CD14-positive monocyte (primary cell): ENCODE measurements at regions not wholly inside any gene's neighbourhood (a gene's known extent, or its start where the extent isn't known, plus 50 kb on each side); places are given as distances from the start of the nearest gene placed in this dataset.

Source experiments
- DNase-seq, 3 donors: peaks; one replicate each; pipeline ENCODE4 v3.0.0-alpha.2; 2011 to 2022
- H2AFZ ChIP-seq: 2 replicates; pipeline ENCODE4 v1.6.0; 2012; ENCODE audit warnings: mild to moderate bottlenecking, low read depth, low read length, inconsistent platforms; ENCODE audit not compliant: insufficient read depth, poor library complexity, severe bottlenecking
- H3K27ac ChIP-seq, 2 donors: 1 replicate in 1 of 2; 2 replicates in 1 of 2; pipeline ENCODE4 v1.5.1; 2012 to 2013; ENCODE audit warnings: low read length in 2 of 2, control low read depth in 1 of 2, inconsistent platforms in 1 of 2, low read depth in 1 of 2, mild to moderate bottlenecking in 1 of 2
- H3K27me3 ChIP-seq, 2 donors: one replicate each; pipeline versions ENCODE4 v1.6.0 to v1.6.1; 2011 to 2013; ENCODE audit warnings: low read length in 2 of 2; ENCODE audit not compliant: control insufficient read depth in 2 of 2, insufficient read depth in 2 of 2
- H3K36me3 ChIP-seq, 2 donors: replicated peaks in 1 of 2; 1 replicate in 1 of 2; 2 replicates in 1 of 2; pipeline versions ENCODE4 v1.5.1 to v1.6.1; 2012 to 2013; ENCODE audit warnings: low read length in 2 of 2, control low read depth in 1 of 2, inconsistent platforms in 1 of 2, mild to moderate bottlenecking in 1 of 2; ENCODE audit not compliant: insufficient read depth in 2 of 2, control insufficient read depth in 1 of 2
- H3K4me1 ChIP-seq, 2 donors: 1 replicate in 1 of 2; 2 replicates in 1 of 2; pipeline versions ENCODE4 v1.5.1 to v1.6.1; 2012 to 2013; ENCODE audit warnings: low read length in 2 of 2, control low read depth in 1 of 2, inconsistent platforms in 1 of 2, mild to moderate bottlenecking in 1 of 2, moderate library complexity in 1 of 2; ENCODE audit not compliant: insufficient read depth in 2 of 2, control insufficient read depth in 1 of 2
- H3K4me2 ChIP-seq: replicated peaks from 2 replicates; pipeline ENCODE3; 2012; ENCODE audit warnings: low read length, moderate library complexity, mild to moderate bottlenecking; ENCODE audit not compliant: poor library complexity, severe bottlenecking; ENCODE audit errors: extremely low read depth
- H3K4me3 ChIP-seq, 3 experiments: fragments of 200-600 bp in 1 of 3; sonication (generic) in 1 of 3; replicated peaks in 1 of 3; 1 replicate in 2 of 3; 2 replicates in 1 of 3; pipeline ENCODE4 v1.5.1; 2011 to 2013; ENCODE audit warnings: low read length in 3 of 3, mild to moderate bottlenecking in 3 of 3, control low read depth in 2 of 3, low read depth in 2 of 3, inconsistent platforms in 1 of 3, moderate library complexity in 1 of 3
- H3K79me2 ChIP-seq: 2 replicates; pipeline ENCODE4 v1.6.0; 2012; ENCODE audit warnings: mild to moderate bottlenecking, control low read depth, inconsistent platforms, low read length, moderate library complexity; ENCODE audit not compliant: insufficient read depth
- H3K9ac ChIP-seq: 2 replicates; pipeline ENCODE4 v1.6.0; 2017; ENCODE audit warnings: low read length, mild to moderate bottlenecking; ENCODE audit not compliant: insufficient read depth, poor library complexity, severe bottlenecking
- H3K9me3 ChIP-seq, 2 donors: replicated peaks in 1 of 2; 1 replicate in 1 of 2; 2 replicates in 1 of 2; pipeline versions ENCODE4 v1.5.1 to v1.6.1; 2012 to 2013; ENCODE audit warnings: low read length in 2 of 2, control low read depth in 1 of 2; ENCODE audit not compliant: control insufficient read depth in 1 of 2, insufficient read depth in 1 of 2
- H4K20me1 ChIP-seq: 2 replicates; pipeline ENCODE4 v1.6.0; 2012; ENCODE audit warnings: mild to moderate bottlenecking, low read length, control low read depth, moderate library complexity; ENCODE audit not compliant: insufficient read depth
- H3K27ac Mint-ChIP-seq, 7 donors: one replicate each; pipeline ENCODE4 v1.8.0; 2020; ENCODE audit warnings: mild to moderate bottlenecking in 7 of 7, mixed read lengths in 7 of 7, moderate library complexity in 6 of 7, inconsistent platforms in 2 of 7
- H3K27me3 Mint-ChIP-seq, 3 donors: one replicate each; pipeline ENCODE4 v1.8.0; 2021 to 2022; ENCODE audit warnings: low read depth in 3 of 3, mild to moderate bottlenecking in 3 of 3, mixed read lengths in 3 of 3, moderate library complexity in 3 of 3, inconsistent platforms in 1 of 3
- H3K36me3 Mint-ChIP-seq, 2 donors: one replicate each; pipeline ENCODE4 v1.8.0; 2020; ENCODE audit warnings: mixed read lengths in 2 of 2, inconsistent platforms in 1 of 2, mild to moderate bottlenecking in 1 of 2
- H3K4me1 Mint-ChIP-seq: one replicate; pipeline ENCODE4 v1.8.0; 2020; ENCODE audit warnings: mild to moderate bottlenecking, mixed read lengths
- H3K4me3 Mint-ChIP-seq, 2 donors: one replicate each; pipeline ENCODE4 v1.8.0; 2020; ENCODE audit warnings: mild to moderate bottlenecking in 2 of 2, mixed read lengths in 2 of 2, moderate library complexity in 1 of 2
- H3K9me3 Mint-ChIP-seq, 7 donors: one replicate each; pipeline ENCODE4 v1.8.0; 2020 to 2022; ENCODE audit warnings: mixed read lengths in 7 of 7, mild to moderate bottlenecking in 6 of 7, moderate library complexity in 6 of 7, inconsistent platforms in 2 of 7
- CTCF ChIP-seq: fragments of 200-600 bp; IDR thresholded peaks from one replicate; pipeline ENCODE4 v1.8.0; 2022; ENCODE audit warnings: antibody characterized with exemption, mild to moderate bottlenecking
- WGBS: methylation state at CpG from one replicate; pipeline ENCODE4 v1.1.5; 2013; ENCODE audit warnings: missing lambda C conversion rate; ENCODE audit not compliant: insufficient coverage; 5-methylcytosine and 5-hydroxymethylcytosine counted together
- intact Hi-C, 2 donors: fragments of 100-400 bp; cut with micrococcal nuclease; formaldehyde crosslinking; loops; one replicate each; pipeline versions ENCODE4 v1.15.0 to v1.15.1; 2023

- peaks cover 8 to 20% (median 17%) of the 10 kb centered on the region in 3 donors for H3K27me3 Mint-ChIP-seq
- H3K36me3 ChIP-seq = no peaks in the 10 kb centered on the region
- H3K4me1 Mint-ChIP-seq = peaks cover 15% of the 10 kb centered on the region
- H3K4me3 Mint-ChIP-seq = no peak overlapping the region
- peaks cover 0 to 10% of the 10 kb centered on the region in 2 donors for H3K4me1 ChIP-seq
- DNase-seq = no peak
- WGBS = no CpG with 5 or more reads among the region's 4 CpGs
- H3K27ac Mint-ChIP-seq = no peak overlapping the region
- peaks cover 0 to 2% (median 0%) of the 10 kb centered on the region in 7 donors for H3K9me3 Mint-ChIP-seq
- H3K9ac ChIP-seq = no peak overlapping the region
- no peak overlapping the region for H2AFZ ChIP-seq
- H3K27ac ChIP-seq = no peak overlapping the region
- H3K36me3 Mint-ChIP-seq = no peaks in the 10 kb centered on the region
- H3K4me3 ChIP-seq = no peak overlapping the region
- peaks cover 0 to 4% of the 10 kb centered on the region in 2 donors for H3K27me3 ChIP-seq
- intact Hi-C loops = loop anchor here in 1 of 2 donors (10.0 kb wide), 2 partner anchors 254 to 544 kb away; partner anchors contain the start of genes C4orf33, JADE1 and SCLT1
- H4K20me1 ChIP-seq = no peaks in the 10 kb centered on the region
- no peak for TF ChIP-seq CTCF
- no peaks in the 10 kb centered on the region for H3K9me3 ChIP-seq
- H3K79me2 ChIP-seq = no peaks in the 10 kb centered on the region
- H3K4me2 ChIP-seq = no peak overlapping the region
Measured at GRCh38 chr4:128551280-128551679, 258.2 kb upstream of the JADE1 start.

GRCh38 chr4:128550060-128550459, 259.4 kb upstream of the JADE1 start:
- Histone ChIP-seq H3K4me2 (no peak overlapping the region), H3K79me2 (no peaks in the 10 kb centered on the region), H3K4me1 (peaks cover 0 to 10% of the 10 kb centered on the region in 2 donors), H2AFZ (no peak overlapping the region), H3K27me3 (peaks cover 0 to 4% of the 10 kb centered on the region in 2 donors), H3K4me3 (no peak overlapping the region), H3K27ac (no peak overlapping the region), H3K36me3 (no peaks in the 10 kb centered on the region), H4K20me1 (no peaks in the 10 kb centered on the region), H3K9ac (no peak overlapping the region), H3K9me3 (no peaks in the 10 kb centered on the region)
- WGBS = no CpG with 5 or more reads among the region's 5 CpGs
- peaks cover 8 to 20% (median 17%) of the 10 kb centered on the region in 3 donors for H3K27me3 Mint-ChIP-seq
- H3K4me1 Mint-ChIP-seq = peaks cover 15% of the 10 kb centered on the region
- H3K36me3 Mint-ChIP-seq = no peaks in the 10 kb centered on the region
- intact Hi-C loops = loop anchor here in 1 of 2 donors (10.0 kb wide), 2 partner anchors 255 to 545 kb away; partner anchors contain the start of genes C4orf33, JADE1 and SCLT1
- no peak for TF ChIP-seq CTCF
- H3K4me3 Mint-ChIP-seq = no peak overlapping the region
- peaks cover 0 to 2% (median 0%) of the 10 kb centered on the region in 7 donors for H3K9me3 Mint-ChIP-seq
- peak overlapping the region in 1 of 7 donors; percentile 42 for H3K27ac Mint-ChIP-seq
- DNase-seq = no peak
